ENCODE measurements at regions not wholly inside any gene's neighbourhood (a gene's known extent, or its start where the extent isn't known, plus 50 kb on each side); places are given as distances from the start of the nearest gene placed in this dataset.

DNA sequence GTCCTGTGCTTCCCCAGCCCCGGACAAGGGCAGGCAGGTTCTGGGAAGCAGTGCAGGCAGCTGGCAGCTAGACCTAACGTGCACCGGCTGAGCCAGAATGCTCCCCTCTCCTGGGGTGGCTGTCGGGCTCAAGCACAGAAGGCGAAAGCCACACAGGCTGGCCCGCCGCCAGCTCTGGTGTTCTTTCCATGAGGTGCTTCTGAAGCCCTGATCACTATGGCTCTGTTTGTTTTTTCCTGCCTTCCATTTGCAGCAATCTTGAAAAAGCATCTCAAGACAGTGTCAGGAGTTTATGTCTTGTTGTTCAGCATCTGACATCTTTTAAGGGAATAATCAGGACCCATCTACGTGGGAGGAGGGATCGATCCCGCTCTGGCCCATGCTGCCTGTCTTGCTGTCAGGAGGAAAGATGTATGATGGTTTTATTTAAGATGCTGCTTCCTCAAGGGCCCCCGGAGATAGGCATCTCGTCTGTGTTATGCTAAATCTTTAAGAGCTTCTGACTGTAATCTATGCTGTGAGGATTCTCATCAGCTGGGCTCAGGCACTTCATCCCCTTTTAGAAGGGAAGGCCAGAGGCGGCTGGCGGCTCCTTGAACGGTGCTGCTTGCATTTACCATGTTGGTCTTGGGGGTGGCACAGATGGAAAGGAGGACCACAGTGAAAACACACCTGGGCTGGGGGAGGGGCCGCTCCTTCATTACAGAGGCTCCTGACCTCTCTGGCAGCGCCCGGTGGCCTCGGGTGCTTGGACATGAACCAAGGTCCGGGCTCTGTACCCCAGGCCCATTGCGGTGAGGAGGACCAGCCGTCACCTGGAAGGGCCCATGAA lies 118.5 kb upstream of the HDAC4 start:
- TF ChIP-seq, protein P1, sequence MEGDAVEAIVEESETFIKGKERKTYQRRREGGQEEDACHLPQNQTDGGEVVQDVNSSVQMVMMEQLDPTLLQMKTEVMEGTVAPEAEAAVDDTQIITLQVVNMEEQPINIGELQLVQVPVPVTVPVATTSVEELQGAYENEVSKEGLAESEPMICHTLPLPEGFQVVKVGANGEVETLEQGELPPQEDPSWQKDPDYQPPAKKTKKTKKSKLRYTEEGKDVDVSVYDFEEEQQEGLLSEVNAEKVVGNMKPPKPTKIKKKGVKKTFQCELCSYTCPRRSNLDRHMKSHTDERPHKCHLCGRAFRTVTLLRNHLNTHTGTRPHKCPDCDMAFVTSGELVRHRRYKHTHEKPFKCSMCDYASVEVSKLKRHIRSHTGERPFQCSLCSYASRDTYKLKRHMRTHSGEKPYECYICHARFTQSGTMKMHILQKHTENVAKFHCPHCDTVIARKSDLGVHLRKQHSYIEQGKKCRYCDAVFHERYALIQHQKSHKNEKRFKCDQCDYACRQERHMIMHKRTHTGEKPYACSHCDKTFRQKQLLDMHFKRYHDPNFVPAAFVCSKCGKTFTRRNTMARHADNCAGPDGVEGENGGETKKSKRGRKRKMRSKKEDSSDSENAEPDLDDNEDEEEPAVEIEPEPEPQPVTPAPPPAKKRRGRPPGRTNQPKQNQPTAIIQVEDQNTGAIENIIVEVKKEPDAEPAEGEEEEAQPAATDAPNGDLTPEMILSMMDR (IDR thresholded peaks at IDR 0.05): no peak
- no peak for TF ChIP-seq ZFX (IDR thresholded peaks at IDR 0.05; ENCODE audit: borderline replicate concordance)

Measured in 22Rv1 (cell line).